HG02973 (cell line): ENCODE measurements at regions not wholly inside any gene's neighbourhood (a gene's known extent, or its start where the extent isn't known, plus 50 kb on each side); places are given as distances from the start of the nearest gene placed in this dataset.
"Not testable (repeated sequence)": the region's sequence is repeated elsewhere in the genome, so short reads cannot be mapped to it uniquely, and the experiment has no call there.

Experiments used
- ATAC-seq: cut with Tn5 transposase; IDR thresholded peaks from one replicate; pipeline ENCODE4 v1.9.1; 2021; ENCODE audit warnings: moderate library complexity; ENCODE audit not compliant: unreplicated experiment

DNA sequence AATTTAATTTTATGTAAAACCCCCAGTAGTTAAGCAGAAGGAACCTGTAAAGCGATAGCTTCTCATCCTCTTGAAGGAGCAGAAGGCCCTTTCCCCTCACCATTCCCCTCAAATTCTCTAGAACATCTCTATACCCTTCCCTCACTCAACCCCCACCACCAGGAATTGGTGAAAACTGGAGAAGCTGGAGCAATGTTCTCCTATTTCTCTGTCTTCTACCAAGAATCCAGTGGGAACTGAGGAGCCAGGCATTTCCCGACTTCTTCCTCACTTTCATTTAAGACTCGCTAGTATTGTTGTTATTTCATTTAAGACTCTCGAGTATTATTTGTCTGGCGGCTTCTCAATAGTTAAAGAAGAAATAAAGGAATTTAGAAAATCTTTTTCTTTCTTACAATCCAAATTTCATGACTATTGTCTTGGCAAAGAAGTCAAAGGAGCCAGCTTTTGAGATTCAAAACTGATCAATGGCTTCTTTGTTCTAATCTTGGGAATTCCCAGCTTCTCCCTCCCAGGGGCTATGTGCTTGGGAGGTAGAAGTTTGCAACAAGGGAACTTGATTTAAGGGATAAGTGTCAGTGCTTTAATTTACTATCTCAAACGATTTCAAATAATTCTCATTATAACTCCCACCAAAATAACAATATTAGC, 253.3 kb upstream of the ADGRL2 start:
- no peak for ATAC-seq

DNA sequence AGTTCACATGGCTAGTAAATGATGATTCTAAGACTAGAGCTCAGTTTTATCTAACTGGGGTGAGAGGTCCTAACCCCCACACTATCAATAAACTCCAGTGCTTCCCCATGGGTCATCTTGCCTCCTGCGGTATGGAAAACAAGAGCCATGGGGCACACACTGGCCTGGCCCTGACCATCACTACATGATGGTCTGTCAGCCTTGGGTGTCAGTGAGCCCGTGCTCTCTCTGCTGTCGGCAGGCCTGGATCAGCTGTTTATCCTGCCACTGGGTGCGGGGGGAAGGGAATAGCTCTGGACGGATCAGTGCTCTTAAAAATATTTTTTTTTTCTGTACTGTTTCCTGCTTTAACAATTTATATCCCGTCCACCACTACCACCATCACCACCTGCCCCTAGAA, 255.0 kb upstream of the ADGRL2 start:
- ATAC-seq: no peak

DNA sequence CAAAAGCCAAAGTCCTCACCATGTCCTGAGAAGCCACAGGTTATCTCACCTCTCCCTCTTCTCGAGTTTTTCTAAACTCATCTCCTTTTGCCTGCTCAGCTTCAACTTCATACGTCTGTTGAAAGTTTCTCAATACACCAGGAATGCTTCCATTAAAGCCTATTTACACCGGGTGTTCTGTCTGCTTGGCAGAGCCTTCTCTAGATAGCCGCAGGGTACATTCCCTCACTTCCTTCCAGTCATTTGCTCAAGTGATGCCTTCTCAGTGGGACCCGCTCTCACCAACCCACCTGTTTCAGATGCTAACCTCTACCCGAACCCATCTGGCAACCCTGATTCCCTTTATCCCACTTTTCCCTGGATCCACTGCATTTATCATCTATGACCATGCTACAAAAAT, 257.0 kb upstream of the ADGRL2 start:
- no peak for ATAC-seq

DNA sequence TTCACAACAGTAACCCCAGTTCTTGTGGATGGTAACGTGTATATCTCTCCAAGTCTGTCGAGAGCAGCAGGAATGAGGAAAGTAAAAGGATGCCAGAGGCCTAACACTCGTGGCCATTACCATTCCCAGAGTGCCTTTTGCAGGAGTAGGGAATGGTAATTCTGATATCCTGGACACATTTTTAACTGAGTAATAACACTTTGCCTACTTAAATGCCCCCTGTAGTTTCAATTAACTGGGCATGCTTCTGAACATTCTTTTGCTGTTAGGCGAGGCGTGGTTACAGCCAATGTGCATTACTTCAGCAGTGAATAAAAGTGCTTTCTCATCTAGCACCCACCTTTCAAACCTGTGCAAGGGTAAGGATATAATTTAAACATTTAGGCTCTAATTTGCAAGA, 258.5 kb upstream of the ADGRL2 start:
- ATAC-seq: no peak

DNA sequence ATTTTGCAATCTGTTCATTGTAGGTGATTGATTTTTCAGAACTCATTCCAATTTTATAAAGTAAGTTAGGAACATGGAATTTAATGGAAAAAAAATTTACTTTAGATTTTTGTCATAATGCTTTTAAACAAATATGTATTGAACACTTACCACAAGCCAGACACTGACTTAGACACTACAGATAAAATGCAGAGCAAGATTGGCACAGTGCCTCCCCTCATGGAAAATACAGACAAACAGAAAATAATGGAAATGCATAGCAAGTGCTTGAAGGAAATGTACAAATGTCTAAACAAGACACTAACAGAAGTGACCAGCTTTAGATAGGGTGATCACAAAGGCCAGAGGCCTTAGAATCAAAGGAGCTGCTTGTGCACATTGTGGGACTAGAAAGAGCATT, 260.5 kb upstream of the ADGRL2 start:
- no peak for ATAC-seq

DNA sequence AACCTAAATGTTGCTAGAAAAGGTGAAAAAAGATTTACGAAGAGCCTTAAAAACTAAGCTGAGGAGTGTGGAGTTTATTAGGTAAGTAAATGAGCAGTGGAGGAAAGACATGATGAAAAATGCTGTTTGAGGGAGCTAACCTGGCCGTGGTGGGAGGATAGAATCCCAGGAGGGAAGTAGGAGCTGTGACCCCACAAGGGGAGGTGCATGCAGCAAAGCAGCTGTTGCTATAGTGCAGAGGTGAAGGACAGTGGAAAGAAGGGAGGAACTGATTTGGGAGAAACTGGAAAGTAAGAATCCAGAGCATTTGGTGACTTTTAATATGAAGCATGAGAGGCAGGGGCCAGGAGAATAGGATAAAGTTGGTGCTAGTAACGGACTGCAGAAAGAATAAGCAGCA, 271.7 kb upstream of the ADGRL2 start:
- ATAC-seq: no peak

DNA sequence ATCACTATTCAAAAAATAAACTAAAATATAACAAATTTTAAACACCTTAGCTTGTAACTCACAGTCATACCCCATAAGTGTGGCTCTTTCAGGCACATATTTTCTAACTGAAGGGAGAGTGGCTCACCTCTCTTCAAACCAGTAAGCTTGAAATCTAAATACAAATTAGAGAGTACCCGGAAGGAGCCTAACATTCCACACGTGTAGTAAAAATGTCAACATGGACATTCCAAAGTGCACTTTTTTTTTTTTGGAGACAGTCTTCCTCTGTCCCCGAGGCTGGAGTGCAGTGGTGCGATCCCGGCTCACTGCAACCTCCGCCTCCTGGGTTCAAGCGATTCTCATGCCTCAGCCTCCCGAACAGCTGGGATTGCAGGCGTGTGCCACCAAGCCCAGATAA, 275.6 kb upstream of the ADGRL2 start:
- ATAC-seq: no peak

DNA sequence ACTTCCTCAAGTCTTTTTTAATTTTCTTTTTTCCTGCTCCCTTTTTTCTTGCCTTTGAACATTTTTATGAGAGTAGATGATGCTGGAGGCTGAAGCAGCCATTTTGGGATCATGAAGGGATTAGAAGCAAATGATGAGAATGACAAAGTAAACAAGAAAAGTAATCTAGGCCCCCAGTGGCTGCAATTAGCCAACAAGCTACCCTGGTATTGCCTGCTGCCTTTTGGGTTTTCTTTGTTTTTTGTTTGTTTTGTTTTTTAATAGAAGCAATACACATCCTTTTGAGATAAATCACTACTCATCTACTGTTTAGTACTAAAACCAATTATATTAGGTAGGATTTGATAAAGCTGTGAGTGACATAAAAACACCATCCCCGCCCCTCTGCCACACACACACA, 280.7 kb upstream of the ADGRL2 start:
- ATAC-seq: no peak

DNA sequence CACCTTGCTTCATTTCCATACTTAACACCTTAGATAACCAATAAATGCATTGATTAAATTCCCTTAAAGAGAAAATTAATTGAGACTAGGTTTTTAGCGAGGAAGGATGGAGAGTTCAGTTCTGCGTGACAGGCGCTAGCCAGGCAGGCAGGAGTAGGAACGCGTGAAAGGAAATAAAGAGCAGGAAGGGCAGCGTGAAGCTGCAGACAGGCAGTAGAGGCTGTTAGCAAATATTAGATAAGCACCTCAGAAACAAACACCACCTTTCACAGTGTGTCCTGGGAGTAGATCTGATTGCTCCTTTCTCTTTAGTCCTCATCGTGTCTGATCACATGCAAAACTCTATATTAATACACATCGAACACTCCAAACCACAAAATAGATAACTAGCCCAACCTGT, 282.7 kb upstream of the ADGRL2 start:
- no peak for ATAC-seq

DNA sequence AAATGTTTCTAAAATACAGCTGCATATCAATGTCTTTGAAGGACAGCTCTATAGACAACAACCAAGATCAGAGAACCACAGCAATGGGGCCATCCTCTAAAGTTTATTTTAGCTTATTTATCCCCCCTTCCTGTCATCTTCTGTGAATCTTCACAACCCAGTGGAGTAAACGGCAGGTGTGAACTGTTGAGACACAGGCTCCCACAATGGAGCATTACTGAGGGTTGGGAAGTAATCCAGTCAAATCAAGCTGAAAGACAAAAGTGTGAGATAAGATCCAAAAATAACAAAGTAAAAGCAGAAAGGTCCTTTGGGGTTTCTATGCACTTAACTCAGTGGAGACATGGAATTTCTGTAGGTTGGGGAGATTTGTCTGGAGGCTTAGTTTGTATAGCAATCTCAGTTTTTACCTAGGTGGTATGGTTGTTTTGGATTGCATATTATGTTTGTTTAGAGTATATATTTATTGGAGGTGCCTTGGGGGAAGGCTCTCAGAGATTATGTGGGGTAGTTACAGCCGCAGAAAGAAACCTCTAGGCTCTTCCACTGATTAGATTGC, 286.9 kb upstream of the ADGRL2 start:
- ATAC-seq: no peak

DNA sequence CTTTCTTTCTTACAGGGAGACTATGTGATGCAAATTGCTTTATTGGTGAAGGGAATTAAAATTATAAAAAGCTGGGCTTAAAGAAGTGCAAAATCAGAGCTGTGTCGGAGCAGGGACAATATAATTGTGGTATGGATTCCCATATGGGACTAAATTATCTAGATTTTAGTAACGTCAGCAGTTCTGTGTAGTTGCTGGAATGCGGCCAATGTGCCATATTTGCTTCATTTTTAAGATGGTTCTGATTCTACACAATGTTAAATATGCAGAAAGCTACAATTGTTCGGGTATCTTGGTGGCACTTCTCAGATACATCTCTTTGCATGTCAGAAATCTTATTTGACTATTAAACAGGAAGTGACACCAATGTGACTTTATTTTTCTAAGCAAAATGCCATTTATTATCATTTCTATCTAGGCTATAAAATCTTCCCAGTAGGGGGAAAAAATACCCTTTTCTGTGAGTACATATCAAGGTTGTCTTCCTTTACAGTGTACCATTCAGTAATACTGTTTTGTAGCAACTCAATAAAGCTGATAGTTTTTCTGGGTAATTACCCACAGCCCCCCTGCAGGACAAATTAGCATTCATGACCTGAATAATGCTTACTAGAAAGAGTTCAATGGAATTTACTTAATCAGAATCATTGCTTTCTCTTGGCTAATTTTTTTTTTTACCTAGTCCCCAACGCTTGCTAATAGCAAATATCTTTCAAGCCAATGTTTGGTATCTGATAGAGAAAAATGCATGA, 288.3 kb upstream of the ADGRL2 start:
- no peak for ATAC-seq

DNA sequence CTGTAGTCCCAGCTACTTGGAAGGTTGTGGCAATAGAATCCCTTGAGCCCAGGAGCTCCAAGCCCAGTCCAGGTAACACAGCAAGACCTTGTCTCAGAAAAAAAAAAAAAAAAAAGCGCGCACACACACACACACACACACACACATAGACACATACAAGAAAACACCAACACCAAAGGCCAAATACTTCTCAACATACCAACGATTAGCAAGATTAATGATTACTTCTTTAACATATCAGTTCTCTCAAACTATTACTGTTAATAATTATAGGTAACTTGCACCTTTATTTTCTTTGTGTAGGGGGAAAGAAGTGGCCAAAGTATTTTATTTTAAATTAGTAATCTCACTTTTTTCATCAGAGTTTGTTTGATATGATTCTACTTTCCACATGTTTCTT, 289.5 kb upstream of the ADGRL2 start:
- ATAC-seq: no peak

DNA sequence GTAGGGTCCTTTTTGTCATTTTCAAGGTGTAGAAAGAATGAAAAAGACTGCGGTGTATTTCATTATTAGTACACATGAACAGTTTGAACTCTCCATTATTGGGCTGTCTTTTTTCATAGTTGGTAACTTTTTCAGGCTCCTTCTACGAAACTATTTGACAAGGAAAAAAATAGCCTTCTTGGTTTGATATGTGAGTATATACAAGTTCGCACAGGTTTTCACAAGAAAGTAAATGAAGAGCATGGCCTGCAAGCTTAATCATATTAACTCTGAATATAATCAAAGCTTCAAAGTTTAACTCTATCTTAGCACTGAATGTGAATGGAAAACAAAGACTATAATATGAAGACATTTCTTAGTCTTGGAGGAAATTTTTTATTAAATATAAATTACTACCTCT, 290.0 kb upstream of the ADGRL2 start:
- no peak for ATAC-seq

DNA sequence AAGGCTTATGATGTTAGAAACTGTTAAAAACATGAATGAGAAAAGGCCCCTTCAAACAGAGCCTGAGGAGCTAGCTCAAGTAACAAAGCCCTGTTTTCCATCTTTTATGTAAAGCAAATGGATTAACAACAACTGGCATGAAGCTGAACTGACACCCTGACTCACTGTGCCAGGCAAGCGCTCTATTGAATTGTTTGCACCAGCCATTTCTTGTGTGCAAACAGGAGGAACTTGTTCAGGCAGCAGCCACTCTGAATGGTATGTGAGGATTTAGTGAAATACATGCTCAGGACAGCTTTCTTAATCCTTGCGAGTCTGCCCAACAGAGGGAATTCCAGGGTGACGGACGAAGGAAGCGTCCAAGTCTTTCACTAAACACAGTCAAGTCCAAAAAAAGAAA, 291.1 kb upstream of the ADGRL2 start:
- no peak for ATAC-seq

DNA sequence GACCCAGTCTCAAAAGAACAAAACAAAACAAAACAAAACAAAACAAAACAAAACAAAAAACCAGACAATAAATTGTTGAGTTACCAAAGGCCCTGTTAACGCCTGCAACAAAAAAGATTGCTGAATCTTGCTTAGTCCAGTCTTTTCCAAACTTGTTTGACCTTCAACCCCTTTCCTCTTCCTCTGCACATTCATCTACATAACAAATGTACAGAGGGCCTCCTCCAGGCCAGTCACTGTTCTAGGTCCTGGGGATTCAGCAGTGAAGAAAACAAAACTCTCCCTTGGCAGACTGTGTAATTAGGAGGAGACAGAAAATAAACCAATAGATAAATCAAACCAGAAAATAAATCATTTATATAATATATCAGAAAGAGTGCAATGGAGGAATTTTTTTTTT, 294.0 kb upstream of the ADGRL2 start:
- no peak for ATAC-seq

DNA sequence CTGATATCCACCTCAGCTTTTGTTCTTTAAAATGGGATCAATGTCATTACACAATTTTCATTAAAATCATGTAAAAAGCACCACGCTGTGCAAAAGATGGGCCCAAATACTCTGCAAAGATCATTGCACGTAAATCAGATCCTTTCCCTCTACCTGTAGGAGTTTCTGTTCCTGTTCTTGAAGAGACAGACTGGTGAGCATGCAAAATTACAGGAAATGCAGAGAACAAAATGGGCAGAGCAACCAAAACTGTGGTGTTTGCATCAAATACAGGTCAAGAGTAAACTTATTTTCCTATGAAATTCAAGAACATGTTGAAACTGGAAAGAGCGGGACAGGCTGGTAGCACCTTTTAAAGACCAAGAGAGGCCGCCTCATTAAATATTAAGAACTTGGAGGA, 294.9 kb upstream of the ADGRL2 start:
- peak; percentile 95 for ATAC-seq

DNA sequence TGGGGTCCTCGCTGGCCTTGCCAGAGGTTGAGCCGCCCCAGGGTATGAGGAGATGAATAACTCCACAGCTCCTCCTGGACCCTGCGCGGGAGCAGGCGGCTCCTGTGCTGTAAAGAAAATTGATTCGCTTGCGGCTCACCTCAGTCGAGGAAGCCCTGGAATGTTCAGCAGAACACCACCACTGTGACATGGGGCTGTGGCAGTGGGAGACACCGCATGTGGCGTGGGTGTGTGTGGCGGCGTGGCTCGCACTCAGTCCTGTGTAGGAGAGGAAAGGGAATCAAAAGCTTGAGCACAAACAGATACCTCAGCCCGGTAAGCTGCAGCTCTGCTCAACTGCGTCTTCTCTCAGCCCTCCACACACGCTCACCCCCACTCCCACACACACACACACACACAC, 295.9 kb upstream of the ADGRL2 start:
- ATAC-seq: not testable (repeated sequence)

DNA sequence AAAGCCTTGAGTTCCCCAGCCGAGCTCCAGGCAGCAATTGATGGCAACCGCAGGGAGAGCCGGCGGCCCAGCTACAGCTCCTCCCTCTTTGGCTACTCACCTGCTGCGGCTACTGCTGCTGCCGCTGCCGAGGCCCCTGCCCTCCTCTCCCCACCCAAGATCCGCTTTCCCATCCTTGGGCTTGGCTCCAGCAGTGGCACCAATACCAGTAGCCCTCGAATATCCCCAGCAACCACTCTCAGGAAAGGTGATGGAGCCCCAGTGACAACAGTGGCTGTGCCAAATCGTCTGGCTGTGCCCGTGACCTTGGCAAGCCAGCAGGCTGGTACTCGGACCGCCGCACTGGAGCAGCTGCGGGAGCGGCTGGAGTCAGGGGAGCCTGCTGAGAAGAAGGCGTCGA, 298.0 kb upstream of the ADGRL2 start:
- ATAC-seq: not testable (repeated sequence)

DNA sequence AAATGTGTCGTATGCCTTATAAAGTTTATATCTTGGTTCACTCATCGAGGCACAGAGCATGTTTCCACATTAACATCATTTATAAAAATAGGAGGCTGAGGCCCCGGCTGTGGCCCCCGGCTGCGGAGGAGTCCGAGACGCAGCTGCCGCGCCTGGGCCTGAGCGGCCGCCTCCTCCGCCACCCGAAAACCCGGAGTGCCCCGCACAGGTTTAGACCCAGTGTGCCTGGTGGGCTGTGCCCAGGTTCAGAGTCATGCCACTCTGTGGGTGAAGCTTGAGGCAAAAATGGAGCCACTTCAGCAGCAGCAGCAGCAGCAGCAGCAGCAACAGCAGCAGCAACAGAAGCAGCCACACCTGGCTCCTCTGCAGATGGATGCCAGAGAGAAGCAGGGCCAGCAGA, 299.2 kb upstream of the ADGRL2 start:
- ATAC-seq: not testable (repeated sequence)

DNA sequence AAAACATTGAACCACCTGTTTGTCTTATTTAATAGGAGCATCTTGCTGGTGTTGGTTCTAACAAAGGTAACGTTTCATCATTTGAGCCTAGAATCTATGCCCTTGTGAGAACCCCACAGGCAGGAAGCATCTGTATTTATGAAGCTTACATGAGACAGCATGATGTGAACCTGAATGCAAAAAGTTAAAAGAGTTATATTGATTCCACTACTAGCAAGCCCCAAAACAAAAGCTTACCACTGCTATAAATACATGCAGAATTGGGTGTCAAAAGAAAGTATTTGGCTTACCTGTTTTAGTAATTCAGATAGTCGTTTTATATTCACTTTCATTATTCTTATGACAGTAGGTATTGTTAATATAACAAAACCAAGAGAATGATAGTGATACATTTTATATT, 301.2 kb upstream of the ADGRL2 start:
- no peak for ATAC-seq

DNA sequence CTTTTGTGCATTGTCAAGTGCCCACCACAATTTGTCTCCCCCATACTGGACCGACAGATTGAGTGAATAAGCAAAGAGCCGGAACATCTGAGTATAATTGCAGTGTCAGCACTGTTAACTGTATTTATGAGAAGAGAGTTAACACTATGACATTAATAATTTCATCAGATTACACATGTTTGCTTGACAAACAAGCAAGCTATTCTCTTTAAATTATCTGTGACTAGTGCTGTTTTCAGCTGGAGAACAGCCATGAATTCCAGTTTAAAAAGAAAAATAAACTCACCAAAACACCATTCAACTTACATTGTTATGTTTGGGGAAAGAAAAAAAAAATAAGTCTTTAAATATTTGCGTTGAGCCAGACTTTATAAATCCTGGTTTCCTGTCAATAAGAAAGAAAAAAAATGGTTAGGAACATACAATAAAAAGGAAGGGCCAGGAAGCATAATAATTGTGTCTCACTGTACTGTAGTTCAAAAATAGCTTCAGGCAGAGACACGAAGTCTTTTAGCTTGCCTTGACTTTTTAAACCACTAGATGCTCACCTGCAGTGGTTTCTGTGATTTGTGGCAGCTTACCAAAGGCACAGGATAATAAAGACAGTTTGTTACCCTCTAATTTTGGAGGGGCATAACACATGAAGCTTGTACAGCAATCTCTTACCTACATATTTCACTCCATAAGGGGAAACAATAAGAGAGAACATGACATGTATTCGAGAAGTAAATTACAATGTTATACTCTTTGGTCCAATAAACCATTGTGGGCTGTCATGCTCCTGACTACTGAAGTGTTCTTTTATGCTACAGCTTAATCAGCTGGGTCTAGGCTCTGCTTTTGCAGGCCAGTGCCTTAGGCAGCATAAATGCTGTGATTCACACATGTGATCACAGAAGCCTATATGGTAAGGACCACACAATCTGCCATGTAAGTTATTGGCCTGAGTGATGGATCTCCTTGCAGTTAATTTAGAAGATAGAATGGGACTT, 302.0 kb upstream of the ADGRL2 start:
- no peak for ATAC-seq
